DMS153 treated with DMSO at 0.1 percent for 48 hours (cell line): ENCODE measurements at regions not wholly inside any gene's neighbourhood (a gene's known extent, or its start where the extent isn't known, plus 50 kb on each side); places are given as distances from the start of the nearest gene placed in this dataset.
"Not testable (repeated sequence)": the region's sequence is repeated elsewhere in the genome, so short reads cannot be mapped to it uniquely, and the experiment has no call there.

ENCODE experiments used
- DNase-seq: peaks from one replicate; lab custom pipeline; 2025; ENCODE audit not compliant: unreplicated experiment; lab: John Stamatoyannopoulos, UW

- DNase-seq: no peak
These were observed 137.4 kb upstream of the AFDN start for GRCh38 chr6:167689278-167689677.

GRCh38 chr6:167689751-167690150, 137.0 kb upstream of the AFDN start:
- DNase-seq: no peak

GRCh38 chr6:167690167-167690922, 136.4 kb upstream of the AFDN start:
- not testable (repeated sequence) for DNase-seq

GRCh38 chr6:167690931-167691330, 135.8 kb upstream of the AFDN start:
- no peak for DNase-seq

GRCh38 chr6:167691533-167692312, 135.0 kb upstream of the AFDN start:
- DNase-seq: no peak

- not testable (repeated sequence) for DNase-seq
These were observed 133.2 kb upstream of the AFDN start for GRCh38 chr6:167693478-167693877.

GRCh38 chr6:167695831-167696230, 130.9 kb upstream of the AFDN start:
- DNase-seq: no peak

- DNase-seq: no peak
These were observed 130.4 kb upstream of the AFDN start for GRCh38 chr6:167696296-167696695.

GRCh38 chr6:167697316-167697715, 129.4 kb upstream of the AFDN start:
- DNase-seq: no peak

GRCh38 chr6:167698540-167698939, 128.2 kb upstream of the AFDN start:
- DNase-seq: no peak

GRCh38 chr6:167699141-167699931, 127.4 kb upstream of the AFDN start:
- no peak for DNase-seq

- DNase-seq: no peak
These were observed 126.5 kb upstream of the AFDN start for GRCh38 chr6:167700199-167700598.

- no peak for DNase-seq
These were observed 125.7 kb upstream of the AFDN start for GRCh38 chr6:167701010-167701409.

GRCh38 chr6:167702241-167702827, 124.4 kb upstream of the AFDN start:
- DNase-seq: no peak

GRCh38 chr6:167703347-167703746, 123.4 kb upstream of the AFDN start:
- no peak for DNase-seq

GRCh38 chr6:167703781-167704180, 122.9 kb upstream of the AFDN start:
- no peak for DNase-seq

- DNase-seq: no peak
These were observed 122.3 kb upstream of the AFDN start for GRCh38 chr6:167704396-167704901.

GRCh38 chr6:167705211-167705750, 121.4 kb upstream of the AFDN start:
- no peak for DNase-seq

GRCh38 chr6:167706313-167707109, 120.2 kb upstream of the AFDN start:
- DNase-seq: no peak
